Right atrium auricular region (tissue), 2 donors: ENCODE measurements at regions not wholly inside any gene's neighbourhood (a gene's known extent, or its start where the extent isn't known, plus 50 kb on each side); places are given as distances from the start of the nearest gene placed in this dataset.
"Not testable (repeated sequence)": the region's sequence is repeated elsewhere in the genome, so short reads cannot be mapped to it uniquely, and the experiment has no call there.

Experiments used
- DNase-seq: peaks from one replicate; pipeline ENCODE4 v3.0.0-alpha.2; 2019; ENCODE audit warnings: low spot score
- H3K27ac ChIP-seq, 2 donors: fragments of 200-600 bp; sonication (generic); 1 replicate in 1 of 2; 2 replicates in 1 of 2; pipeline ENCODE4 v1.5.1; 2016 to 2019
- H3K27me3 ChIP-seq, 2 donors: fragments of 200-600 bp; sonication (generic); one replicate each; pipeline versions ENCODE4 v1.5.1 to v1.6.0; 2017 to 2019
- H3K36me3 ChIP-seq: fragments of 200-600 bp; sonication (generic); one replicate; pipeline ENCODE4 v1.5.1; 2016
- H3K4me1 ChIP-seq, 2 donors: fragments of 200-600 bp; sonication (generic); one replicate each; pipeline versions ENCODE4 v1.5.1 to v1.6.0; 2017 to 2019
- H3K4me3 ChIP-seq, 2 donors: fragments of 200-600 bp; sonication (generic); 1 replicate in 1 of 2; 2 replicates in 1 of 2; pipeline ENCODE4 v1.5.1; 2017 to 2019; ENCODE audit warnings: mild to moderate bottlenecking in 1 of 2, moderate library complexity in 1 of 2
- H3K9me3 ChIP-seq, 2 donors: fragments of 200-600 bp; sonication (generic); one replicate each; pipeline ENCODE4 v1.5.1; 2019
- CTCF ChIP-seq, 2 donors: fragments of 200-600 bp; sonication (generic); IDR thresholded peaks; one replicate each; pipeline ENCODE4 v1.5.1; 2019; ENCODE audit warnings: antibody characterized with exemption in 2 of 2

GRCh38 chr2:239648607-239649006 lies 247.8 kb upstream of the HDAC4 start:
- no peak overlapping the region for H3K4me3 ChIP-seq
- H3K27ac ChIP-seq, result no peak overlapping the region
- peaks cover 0 to 8% of the 10 kb centered on the region in 2 donors for H3K9me3 ChIP-seq
- no peak for TF ChIP-seq CTCF (IDR thresholded peaks at IDR 0.05)
- H3K4me1 ChIP-seq, result no peaks in the 10 kb centered on the region
- H3K27me3 ChIP-seq, result no peaks in the 10 kb centered on the region
- no peak for DNase-seq
- H3K36me3 ChIP-seq, result no peaks in the 10 kb centered on the region

DNA sequence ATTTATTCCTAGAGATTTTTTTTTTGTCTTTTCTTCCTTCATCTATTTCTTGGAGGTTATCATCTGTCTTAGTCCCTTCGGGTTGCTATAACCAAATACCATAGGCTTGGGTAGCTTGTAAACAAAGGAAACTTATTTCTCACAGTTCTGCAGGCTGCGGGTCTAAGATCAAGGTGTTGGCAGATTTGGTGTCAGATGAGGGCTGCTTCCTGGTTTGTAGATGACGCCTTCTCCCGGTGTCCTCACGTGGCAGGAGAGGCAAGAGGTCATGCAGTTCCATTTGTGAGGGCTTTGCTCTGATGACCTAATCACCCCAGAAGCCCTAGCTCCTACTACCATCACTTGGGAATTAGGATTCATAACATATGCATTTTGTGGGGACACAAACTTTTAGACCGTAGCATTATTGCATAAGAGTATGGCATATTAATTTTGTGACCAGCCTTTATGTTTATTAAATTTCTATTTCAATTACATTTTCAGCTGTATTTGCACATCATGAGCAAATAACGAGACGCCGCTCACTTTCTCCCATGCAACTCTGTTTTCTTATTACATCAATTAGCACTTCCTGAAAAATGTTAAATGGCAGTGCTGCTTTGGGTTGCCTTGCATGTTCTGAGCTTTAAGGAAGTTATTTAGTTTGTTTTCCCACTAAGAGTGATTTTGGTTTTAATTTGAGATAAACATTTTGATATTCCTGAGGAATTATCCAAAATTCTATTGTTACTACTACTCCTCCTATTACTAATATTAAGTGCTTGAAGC lies 246.4 kb upstream of the HDAC4 start:
- TF ChIP-seq CTCF (IDR thresholded peaks at IDR 0.05), result no peak
- no peaks in the 10 kb centered on the region for H3K27me3 ChIP-seq

DNA sequence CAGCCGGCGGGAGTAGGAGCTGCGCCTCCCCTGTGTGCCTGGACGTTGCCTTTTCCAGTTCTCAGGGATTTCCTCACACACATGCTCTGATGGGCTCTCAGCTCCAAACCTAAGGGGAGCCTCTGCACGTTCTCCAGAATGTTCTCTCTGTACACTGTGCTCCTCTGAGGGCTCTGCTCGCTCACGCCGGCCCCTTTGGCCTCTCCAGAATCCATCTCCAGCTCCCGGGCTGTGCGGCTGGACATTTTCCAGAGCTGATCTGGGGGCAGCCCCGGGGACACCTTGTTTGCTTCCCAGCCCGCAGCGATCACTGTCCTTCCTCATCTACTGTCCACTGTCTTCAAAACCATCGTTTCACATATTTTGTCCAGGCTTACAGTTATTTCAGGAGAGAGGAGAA lies 245.4 kb upstream of the HDAC4 start:
- Histone ChIP-seq H3K4me1 (no peaks in the 10 kb centered on the region), H3K9me3 (peaks cover 0 to 8% of the 10 kb centered on the region in 2 donors), H3K27me3 (no peaks in the 10 kb centered on the region), H3K36me3 (no peaks in the 10 kb centered on the region), H3K4me3 (no peak overlapping the region), H3K27ac (no peak overlapping the region)
- TF ChIP-seq CTCF (IDR thresholded peaks at IDR 0.05), result no peak
- no peak for DNase-seq

More for the DNA sequence above, 246.4 kb upstream of the HDAC4 start:
- Histone ChIP-seq H3K27ac (no peak overlapping the region), H3K4me3 (no peak overlapping the region), H3K36me3 (no peaks in the 10 kb centered on the region), H3K9me3 (peaks cover 0 to 8% of the 10 kb centered on the region in 2 donors), H3K4me1 (no peaks in the 10 kb centered on the region)
- no peak for DNase-seq

DNA sequence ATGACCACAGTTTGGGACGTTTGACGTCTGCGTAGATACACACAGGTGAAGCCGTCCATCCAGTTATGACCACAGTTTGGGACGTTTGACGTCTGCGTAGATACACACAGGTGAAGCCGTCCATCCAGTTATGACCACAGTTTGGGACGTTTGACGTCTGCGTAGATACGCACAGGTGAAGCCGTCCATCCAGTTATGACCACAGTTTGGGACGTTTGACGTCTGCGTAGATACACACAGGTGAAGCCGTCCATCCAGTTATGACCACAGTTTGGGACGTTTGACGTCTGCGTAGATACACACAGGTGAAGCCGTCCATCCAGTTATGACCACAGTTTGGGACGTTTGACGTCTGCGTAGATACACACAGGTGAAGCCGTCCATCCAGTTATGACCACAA lies 243.8 kb upstream of the HDAC4 start:
- not testable (repeated sequence) for H3K4me3 ChIP-seq, H3K4me1 ChIP-seq, DNase-seq, H3K27me3 ChIP-seq, H3K27ac ChIP-seq, H3K9me3 ChIP-seq, H3K36me3 ChIP-seq

- DNase-seq, result no peak
- TF ChIP-seq CTCF (IDR thresholded peaks at IDR 0.05), result no peak
- Histone ChIP-seq H3K27me3 (no peaks in the 10 kb centered on the region), H3K4me1 (no peaks in the 10 kb centered on the region), H3K4me3 (no peak overlapping the region), H3K9me3 (peaks cover 0 to 8% of the 10 kb centered on the region in 2 donors), H3K27ac (no peak overlapping the region), H3K36me3 (no peaks in the 10 kb centered on the region)
Observed at GRCh38 chr2:239644011-239644410, 243.2 kb upstream of the HDAC4 start.

GRCh38 chr2:239642406-239643004 lies 241.7 kb upstream of the HDAC4 start:
- Histone ChIP-seq H3K36me3 (no peaks in the 10 kb centered on the region), H3K4me1 (no peaks in the 10 kb centered on the region), H3K9me3 (no peaks in the 10 kb centered on the region), H3K27me3 (no peaks in the 10 kb centered on the region), H3K27ac (no peak overlapping the region), H3K4me3 (no peak overlapping the region)
- no peak for DNase-seq
- TF ChIP-seq CTCF (IDR thresholded peaks at IDR 0.05), result no peak

DNA sequence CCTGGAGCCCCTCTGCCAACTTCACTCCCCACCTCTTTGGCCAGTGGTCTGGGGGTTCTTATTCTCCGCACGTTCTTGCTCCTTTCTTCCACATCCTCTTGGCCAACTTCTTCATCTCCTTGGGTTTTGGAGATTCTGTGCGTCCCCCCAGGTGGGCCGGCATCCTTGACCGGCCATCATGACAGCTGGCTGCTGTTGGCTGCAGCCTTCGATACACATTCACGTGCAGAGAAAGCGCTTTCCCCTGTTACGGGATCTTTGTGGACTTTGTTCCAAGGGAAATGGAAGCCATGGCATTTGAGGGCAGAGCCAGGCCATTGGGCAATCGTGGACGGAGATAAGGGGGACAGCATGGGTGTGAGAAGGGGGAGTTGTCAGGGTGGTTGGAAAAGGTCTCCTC lies 241.1 kb upstream of the HDAC4 start:
- not testable (repeated sequence) for H3K4me3 ChIP-seq, H3K27ac ChIP-seq, H3K4me1 ChIP-seq, H3K27me3 ChIP-seq, H3K36me3 ChIP-seq, DNase-seq, H3K9me3 ChIP-seq
